ENCODE measurements at regions not wholly inside any gene's neighbourhood (a gene's known extent, or its start where the extent isn't known, plus 50 kb on each side); places are given as distances from the start of the nearest gene placed in this dataset.
A peak's percentile ranks its signal among the peaks of the same experiment; 100 is the strongest.
"Not testable (repeated sequence)": the region's sequence is repeated elsewhere in the genome, so short reads cannot be mapped to it uniquely, and the experiment has no call there.

DNA sequence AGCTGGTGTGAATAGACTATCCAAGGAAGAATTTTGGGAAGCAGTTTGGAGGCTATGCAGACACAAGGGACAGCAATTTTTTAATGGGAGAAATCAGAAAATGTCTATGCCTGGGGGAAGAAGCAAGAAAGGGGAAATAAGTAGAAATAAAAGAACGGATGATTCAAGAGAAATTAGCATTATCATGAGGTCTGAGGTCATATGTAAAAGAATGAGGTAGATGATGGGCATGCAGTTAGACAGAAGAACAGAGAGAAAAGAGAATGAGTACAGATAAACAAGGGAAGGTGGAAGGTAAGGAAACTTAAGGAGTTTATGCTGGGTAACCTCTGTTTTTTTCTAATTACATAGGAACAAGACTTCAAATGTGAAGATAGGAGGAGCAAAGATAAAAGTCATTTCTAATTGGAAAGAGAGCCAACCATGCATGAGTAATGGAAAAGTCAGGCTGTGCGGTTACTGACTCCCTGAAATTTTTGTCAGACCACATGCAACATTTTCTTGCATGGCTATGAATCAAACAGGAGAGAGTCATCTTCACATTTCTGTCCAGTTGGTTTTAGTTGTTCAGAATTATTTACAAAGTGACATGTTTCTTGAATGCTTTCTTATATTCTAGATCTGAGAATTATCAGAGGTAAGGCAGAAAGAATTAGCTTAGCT is 101.0 kb upstream of the PIK3R1 start:
- no peak for DNase-seq

GRCh38 chr5:68112658-68113057 is 102.9 kb upstream of the PIK3R1 start:
- no peak for DNase-seq

GRCh38 chr5:68110894-68111293 is 104.7 kb upstream of the PIK3R1 start:
- no peak for DNase-seq

DNA sequence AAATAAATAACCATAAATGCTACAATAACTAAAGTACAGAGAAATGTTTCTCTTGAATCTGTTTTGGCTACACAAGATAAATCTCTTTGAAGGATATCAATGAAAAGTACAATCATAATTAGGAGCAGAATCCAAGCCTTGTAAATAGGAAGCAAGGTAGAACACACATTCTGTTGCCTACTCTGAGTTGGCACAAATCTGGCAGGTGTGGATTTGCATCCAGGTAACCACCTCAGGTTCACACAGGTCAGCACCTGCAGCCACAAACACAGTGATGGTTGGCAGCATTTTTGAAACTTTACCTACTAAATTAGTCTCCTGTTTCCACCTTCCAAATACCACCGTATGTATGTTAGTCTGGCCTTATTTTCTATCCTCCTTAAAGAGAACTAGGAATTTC is 105.3 kb upstream of the PIK3R1 start:
- no peak for DNase-seq

- DNase-seq = not testable (repeated sequence)
Measured at GRCh38 chr5:68104217-68104616, 111.3 kb upstream of the PIK3R1 start.

GRCh38 chr5:68103297-68103696 is 112.3 kb upstream of the PIK3R1 start:
- not testable (repeated sequence) for DNase-seq

DNA sequence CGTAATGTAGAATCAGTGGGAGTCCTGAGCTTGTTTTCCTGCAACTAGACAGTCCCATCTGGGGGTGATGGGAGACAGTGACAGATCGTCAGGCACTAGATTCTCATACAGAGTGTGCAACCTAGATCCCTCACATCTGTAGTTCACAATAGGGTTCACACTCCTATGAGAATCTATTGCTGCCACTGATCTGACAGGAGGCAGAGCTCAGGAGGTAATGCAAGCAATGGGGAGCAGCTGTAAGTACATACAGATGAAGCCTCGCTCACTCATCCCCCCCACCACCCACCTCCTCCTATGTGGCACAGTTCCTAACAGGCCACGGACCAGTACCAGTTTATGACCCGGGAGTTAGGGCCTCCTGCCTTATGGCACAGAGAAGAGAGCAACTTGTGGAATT is 116.2 kb upstream of the PIK3R1 start:
- no peak for DNase-seq

DNA sequence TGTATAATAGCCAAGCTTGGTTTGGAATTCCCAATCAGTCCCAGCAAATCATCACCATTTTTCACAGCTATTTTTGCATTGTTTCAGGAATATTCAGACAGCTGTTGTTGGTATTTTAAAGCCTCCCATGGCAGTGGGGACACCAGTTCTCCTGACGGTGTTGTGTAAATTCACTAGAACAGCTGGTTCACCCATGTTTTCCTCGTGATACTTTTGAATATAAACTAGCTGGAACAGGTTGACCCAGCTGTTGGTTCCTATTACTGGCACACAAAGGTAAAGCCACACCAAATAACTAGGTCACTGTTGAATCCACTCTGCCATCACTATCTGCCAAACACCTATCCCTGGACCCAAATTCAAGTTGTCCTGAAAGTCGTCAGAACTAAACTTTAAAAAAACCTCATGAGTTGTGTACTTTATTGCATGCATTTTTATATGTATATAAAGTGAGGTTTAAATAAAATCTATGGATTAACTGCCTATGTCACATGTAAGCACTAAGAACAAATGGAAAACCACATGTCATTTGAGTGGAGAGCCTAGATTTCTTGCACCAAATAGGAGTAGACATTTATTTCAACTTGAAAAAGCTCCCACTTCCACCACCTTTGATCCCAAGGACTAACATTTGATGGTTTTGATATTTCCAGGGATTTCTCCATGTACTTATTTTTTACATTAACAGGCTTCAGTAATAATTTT is 121.9 kb upstream of the PIK3R1 start:
- DNase-seq = no peak

- DNase-seq = no peak
Measured at GRCh38 chr5:68088302-68088701, 127.3 kb upstream of the PIK3R1 start.

GRCh38 chr5:68087866-68088265 is 127.7 kb upstream of the PIK3R1 start:
- no peak for DNase-seq

GRCh38 chr5:68086857-68087256 is 128.7 kb upstream of the PIK3R1 start:
- no peak for DNase-seq

DNA sequence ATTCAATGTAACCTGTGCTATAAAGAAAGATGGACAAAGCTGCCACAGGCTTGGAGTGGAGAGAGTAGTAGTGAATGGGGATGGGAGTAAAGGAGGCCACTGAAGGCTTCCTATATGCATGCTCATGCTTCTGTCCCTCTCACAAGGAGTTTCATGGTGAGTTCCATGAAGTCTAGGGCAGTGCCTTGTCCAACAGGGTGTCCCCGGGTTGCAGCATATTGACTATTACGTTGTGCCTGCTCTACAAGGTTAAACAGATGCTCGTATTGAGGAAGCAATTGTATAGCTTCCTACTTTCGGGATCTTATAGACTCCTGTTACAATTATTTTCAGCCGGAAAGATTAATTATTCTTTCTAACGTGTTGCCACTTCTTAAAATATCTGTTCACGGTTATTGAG is 129.1 kb upstream of the PIK3R1 start:
- no peak for DNase-seq

GRCh38 chr5:68084396-68084795 is 131.2 kb upstream of the PIK3R1 start:
- DNase-seq = no peak

GRCh38 chr5:68080282-68081050 is 135.1 kb upstream of the PIK3R1 start:
- no peak for DNase-seq

- no peak for DNase-seq
Measured at GRCh38 chr5:68077349-68077894, 138.1 kb upstream of the PIK3R1 start.

DNA sequence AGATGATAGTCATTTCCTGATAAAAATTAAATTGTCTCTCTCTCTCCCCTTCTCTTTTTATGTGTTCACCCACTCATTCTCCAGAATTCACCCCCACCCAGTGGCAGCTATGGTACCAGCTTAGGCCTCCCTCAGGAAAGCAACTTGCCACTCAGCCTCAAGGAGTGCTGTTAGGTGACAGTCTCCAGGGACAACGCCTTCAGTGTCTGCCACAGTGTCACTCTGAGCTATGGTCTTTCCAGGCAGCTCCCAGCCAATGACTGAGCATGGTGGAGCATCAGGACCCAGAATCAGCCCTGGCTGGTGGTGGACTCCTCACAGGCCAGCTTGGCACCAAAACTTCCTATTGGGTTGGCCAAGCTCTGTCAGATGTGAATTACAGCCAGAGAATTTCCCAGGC is 140.9 kb upstream of the PIK3R1 start:
- DNase-seq = no peak

DNA sequence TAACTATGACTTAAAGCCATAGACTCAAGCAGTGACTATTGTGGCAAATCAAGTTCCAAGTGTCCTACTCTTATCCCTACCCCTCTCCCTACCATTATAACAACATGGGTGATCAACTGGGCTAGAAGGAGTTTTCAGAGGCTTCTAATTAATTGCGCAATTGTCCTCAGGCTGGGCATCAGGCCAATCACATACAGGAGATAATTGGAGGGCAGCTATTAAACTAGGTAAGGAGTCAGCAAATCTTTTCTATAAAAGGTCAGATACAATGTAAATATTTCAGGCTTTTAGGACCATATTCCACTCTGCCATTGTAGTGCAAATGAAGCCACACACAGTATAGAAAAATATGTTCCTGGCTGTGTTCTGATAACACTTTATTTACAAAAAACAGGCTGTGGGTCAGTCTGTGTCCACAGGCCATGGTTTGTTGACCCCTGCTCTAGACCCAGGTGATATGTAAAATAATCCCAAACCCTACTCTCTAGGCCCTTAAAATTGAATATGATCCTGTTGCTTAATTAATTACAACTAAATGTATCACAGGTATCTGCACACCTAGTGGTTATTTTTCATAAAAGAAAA is 141.4 kb upstream of the PIK3R1 start:
- no peak for DNase-seq

- no peak for DNase-seq
Measured at GRCh38 chr5:68071736-68072135, 143.8 kb upstream of the PIK3R1 start.

DNA sequence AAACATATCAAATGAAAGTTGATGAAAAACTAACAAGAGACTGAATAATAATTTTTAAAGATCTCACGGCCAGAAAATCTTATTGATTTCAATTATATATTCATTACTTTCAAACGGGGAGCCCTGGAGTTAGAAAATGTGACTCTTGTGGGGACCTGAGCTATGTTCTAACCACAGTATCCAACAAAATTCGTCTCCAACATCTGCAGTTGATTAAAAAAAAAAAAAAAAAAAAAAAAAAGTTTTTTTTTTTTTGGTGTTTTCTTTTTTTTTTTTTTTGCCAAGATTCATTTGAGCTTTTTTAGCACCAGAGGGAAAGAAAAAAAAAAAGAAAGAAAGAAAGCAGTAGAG is 144.3 kb upstream of the PIK3R1 start:
- DNase-seq = no peak

DNA sequence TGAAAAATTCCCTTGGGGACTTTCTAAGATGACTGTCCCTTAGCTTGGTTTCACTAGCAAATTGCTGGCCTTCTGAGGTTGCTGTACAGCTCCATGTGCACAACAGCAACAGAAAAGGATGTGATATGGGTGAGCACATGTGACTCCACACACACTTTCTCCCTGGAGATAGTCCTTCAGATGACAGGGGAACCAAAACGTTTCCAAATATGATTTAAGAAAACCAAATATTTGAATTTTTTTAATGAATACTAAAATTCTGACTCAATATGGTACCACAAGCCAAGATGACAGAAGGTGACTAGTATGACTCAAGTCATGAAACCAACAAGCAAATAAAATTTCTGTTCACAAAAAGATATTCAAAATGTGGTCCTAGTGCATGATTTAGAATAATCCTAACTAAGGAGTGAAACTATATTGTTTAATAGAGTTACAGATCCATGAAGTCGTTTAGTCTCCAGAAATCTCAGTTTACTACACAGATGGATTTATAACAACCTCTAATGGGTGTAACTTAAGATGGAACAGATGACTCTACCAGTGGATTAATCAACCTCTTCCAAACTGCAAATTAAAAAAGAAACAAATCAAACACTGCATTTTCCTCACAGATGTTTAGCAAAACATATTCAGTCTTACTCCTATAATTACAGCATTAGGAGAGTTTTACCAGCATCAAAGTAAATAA is 144.8 kb upstream of the PIK3R1 start:
- DNase-seq = peak; percentile 46

- no peak for DNase-seq
Measured at GRCh38 chr5:68067976-68068603, 147.5 kb upstream of the PIK3R1 start.

DNA sequence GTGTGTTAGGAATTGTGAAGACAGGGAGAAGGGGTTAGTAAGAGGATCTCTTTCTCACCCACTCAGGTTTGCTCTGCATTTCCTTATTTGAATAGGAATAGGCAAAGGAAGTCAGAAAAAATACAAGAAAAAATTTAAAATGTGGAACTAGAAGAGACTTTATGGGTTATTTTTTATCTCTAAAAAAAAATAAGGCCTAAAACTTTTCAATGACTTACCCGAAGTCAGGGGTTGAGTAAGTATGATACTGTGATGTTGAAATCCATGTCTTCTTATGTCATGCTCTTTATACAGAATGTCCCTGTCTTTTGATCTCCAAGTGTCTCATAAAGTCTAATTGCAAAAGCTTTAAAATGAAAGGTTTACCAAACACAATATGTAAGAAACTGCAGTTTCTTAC is 148.3 kb upstream of the PIK3R1 start:
- no peak for DNase-seq

Data from activated CD4-positive, alpha-beta T cell treated with anti-CD3 and anti-CD28 coated beads, Interleukin-2, amount 50 U/mL, for 16 hours (primary cell).